IMR-90 (cell line): ENCODE measurements at regions not wholly inside any gene's neighbourhood (a gene's known extent, or its start where the extent isn't known, plus 50 kb on each side); places are given as distances from the start of the nearest gene placed in this dataset.

Experiments
- ATAC-seq: fragments of 200-7000 bp; cut with Tn5 transposase; 2 replicates; pipeline ENCODE4 v1.9.1; 2020; ENCODE audit warnings: low read depth, mild to moderate bottlenecking, moderate library complexity
- BruUV-seq: library from RNA; stranded (reverse); fragments of 400-500 nt; replicated peaks from 2 replicates; lab custom pipeline; 2021; lab: Mats Ljungman, UMichigan
- CTCF ChIA-PET: fragments of 300-600 bp; formaldehyde crosslinking; extraction: SDS; loops from one replicate; lab custom pipeline; 2021; ENCODE audit warnings: antibody characterized with exemption; lab: Yijun Ruan, JAX
- POLR2A ChIA-PET: fragments of 300-600 bp; sonication (Branson Sonifier 250); formaldehyde crosslinking; loops from one replicate; lab custom pipeline; 2022; ENCODE audit warnings: antibody characterized with exemption; ENCODE audit not compliant: unreplicated experiment; lab: Charles Lee
- DNase-seq: peaks from one replicate; pipeline ENCODE4 v3.0.0; 2013
- H2AFZ ChIP-seq: replicated peaks from 2 replicates; pipeline ENCODE3; 2013; ENCODE audit warnings: low read length, mild to moderate bottlenecking; ENCODE audit not compliant: poor library complexity
- H2AK5ac ChIP-seq: 2 replicates; pipeline ENCODE4 v1.6.1; 2013; ENCODE audit warnings: low read depth, low read length, inconsistent platforms
- H2AK9ac ChIP-seq: replicated peaks from 2 replicates; pipeline ENCODE3; 2013; ENCODE audit warnings: mild to moderate bottlenecking, low read depth, low read length, moderate library complexity; ENCODE audit not compliant: poor library complexity
- H2BK120ac ChIP-seq: 2 replicates; pipeline ENCODE4 v1.6.1; 2013; ENCODE audit warnings: low read depth, low read length, inconsistent platforms
- H2BK15ac ChIP-seq: 3 replicates; pipeline ENCODE4 v1.6.1; 2013; ENCODE audit warnings: low read depth, low read length, inconsistent platforms
- H2BK20ac ChIP-seq: 2 replicates; pipeline ENCODE4 v1.6.1; 2013; ENCODE audit warnings: low read depth, mild to moderate bottlenecking, inconsistent platforms, low read length, moderate library complexity
- H2BK5ac ChIP-seq: 2 replicates; pipeline ENCODE4 v1.6.1; 2013; ENCODE audit warnings: mild to moderate bottlenecking, low read depth, low read length, inconsistent platforms; ENCODE audit not compliant: poor library complexity, severe bottlenecking
- H3K14ac ChIP-seq: replicated peaks from 2 replicates; pipeline ENCODE4 v1.6.1; 2013; ENCODE audit warnings: low read depth, low read length, inconsistent platforms
- H3K18ac ChIP-seq: 2 replicates; pipeline ENCODE4 v1.6.1; 2013; ENCODE audit warnings: low read depth, low read length, control low read depth
- H3K23ac ChIP-seq: 2 replicates; pipeline ENCODE4 v1.6.1; 2013; ENCODE audit warnings: low read depth, low read length, inconsistent platforms
- H3K27ac ChIP-seq: 2 replicates; pipeline ENCODE4 v1.5.1; 2013; ENCODE audit warnings: mild to moderate bottlenecking, control low read depth, low read length; ENCODE audit not compliant: insufficient read depth
- H3K27me3 ChIP-seq: 2 replicates; pipeline ENCODE4 v1.6.1; 2013; ENCODE audit warnings: low read length; ENCODE audit not compliant: control insufficient read depth, insufficient read depth
- H3K36me3 ChIP-seq: 2 replicates; pipeline ENCODE4 v1.6.1; 2013; ENCODE audit warnings: low read length, mixed read lengths; ENCODE audit not compliant: control insufficient read depth, insufficient read depth
- H3K4ac ChIP-seq: 2 replicates; pipeline ENCODE4 v1.6.1; 2013; ENCODE audit warnings: low read depth, low read length, inconsistent platforms
- H3K4me1 ChIP-seq: 2 replicates; pipeline ENCODE4 v1.6.1; 2013; ENCODE audit warnings: low read length, mixed read lengths; ENCODE audit not compliant: control insufficient read depth, insufficient read depth
- H3K4me2 ChIP-seq: 2 replicates; pipeline ENCODE4 v1.6.1; 2013; ENCODE audit warnings: low read depth, mild to moderate bottlenecking, control low read depth, low read length, moderate library complexity
- H3K4me3 ChIP-seq: 2 replicates; pipeline ENCODE4 v1.5.1; 2013; ENCODE audit warnings: low read depth, mild to moderate bottlenecking, control low read depth, low read length, moderate library complexity; ENCODE audit not compliant: insufficient read depth
- H3K56ac ChIP-seq: 2 replicates; pipeline ENCODE4 v1.6.1; 2013; ENCODE audit warnings: low read length, inconsistent platforms; ENCODE audit not compliant: insufficient read depth; ENCODE audit errors: extremely low read depth
- H3K79me1 ChIP-seq, 2 experiments: 2 replicates each; pipeline ENCODE4 v1.6.1; 2013; ENCODE audit warnings: low read length in 2 of 2, inconsistent platforms in 1 of 2, low read depth in 1 of 2
- H3K9ac ChIP-seq: 2 replicates; pipeline ENCODE4 v1.6.1; 2013; ENCODE audit warnings: low read depth, low read length, control low read depth
- H3K9me1 ChIP-seq: 2 replicates; pipeline ENCODE4 v1.6.1; 2013; ENCODE audit warnings: low read length, inconsistent platforms; ENCODE audit not compliant: insufficient read depth
- H3K9me3 ChIP-seq: 2 replicates; pipeline ENCODE4 v1.6.1; 2013; ENCODE audit warnings: low read length; ENCODE audit not compliant: control insufficient read depth, insufficient read depth
- H4K20me1 ChIP-seq: 2 replicates; pipeline ENCODE4 v1.6.1; 2013; ENCODE audit warnings: low read length, inconsistent platforms; ENCODE audit not compliant: insufficient read depth
- H4K5ac ChIP-seq: 2 replicates; pipeline ENCODE4 v1.6.1; 2013; ENCODE audit warnings: mild to moderate bottlenecking, low read depth, low read length, control low read depth
- H4K8ac ChIP-seq, 2 experiments: 2 replicates each; pipeline ENCODE4 v1.6.1; 2013; ENCODE audit warnings: low read depth in 2 of 2, low read length in 2 of 2, control low read depth in 1 of 2, inconsistent platforms in 1 of 2
- H4K91ac ChIP-seq: 2 replicates; pipeline ENCODE4 v1.6.1; 2013; ENCODE audit warnings: low read depth, low read length, inconsistent platforms; ENCODE audit not compliant: insufficient read depth
- BHLHE40 ChIP-seq: fragments of 150-350 bp; IDR thresholded peaks from 2 replicates; pipeline ENCODE4 v1.6.1; 2016; ENCODE audit warnings: mild to moderate bottlenecking, low read depth, low read length
- CHD1 ChIP-seq: IDR thresholded peaks from 2 replicates; pipeline ENCODE4 v1.6.1; 2012; ENCODE audit warnings: low read depth, low read length, improper control_type of control experiment
- FOS ChIP-seq: fragments of 150-350 bp; IDR thresholded peaks from 2 replicates; pipeline ENCODE4 v1.6.1; 2016; ENCODE audit warnings: low read depth, low read length
- MAFK ChIP-seq: IDR thresholded peaks from 2 replicates; pipeline ENCODE4 v1.6.1; 2012; ENCODE audit warnings: low read depth, low read length, improper control_type of control experiment
- MAZ ChIP-seq: IDR thresholded peaks from 2 replicates; pipeline ENCODE4 v1.6.1; 2012; ENCODE audit warnings: low read depth, mild to moderate bottlenecking, low read length, improper control_type of control experiment, moderate library complexity, borderline replicate concordance
- MXI1 ChIP-seq: IDR thresholded peaks from 2 replicates; pipeline ENCODE4 v1.6.1; 2012; ENCODE audit warnings: low read depth, mild to moderate bottlenecking, low read length, moderate library complexity, borderline replicate concordance
- RCOR1 ChIP-seq: IDR thresholded peaks from 2 replicates; pipeline ENCODE4 v1.6.1; 2012; ENCODE audit warnings: mild to moderate bottlenecking, low read length, improper control_type of control experiment; ENCODE audit not compliant: insufficient replicate concordance
- RFX5 ChIP-seq: IDR thresholded peaks from 2 replicates; pipeline ENCODE4 v1.8.0; 2012; ENCODE audit warnings: low read depth, mild to moderate bottlenecking, low read length, moderate library complexity
- SMC3 ChIP-seq: fragments of 150-350 bp; IDR thresholded peaks from 2 replicates; pipeline ENCODE4 v1.6.1; 2016; ENCODE audit warnings: low read depth, mild to moderate bottlenecking, antibody characterized with exemption, low read length, moderate library complexity
- WGBS, 2 experiments: methylation state at CpG; one replicate each; pipeline versions ENCODE4 v1.1.5 to v1.1.7; 2013; ENCODE audit warnings: missing lambda C conversion rate in 2 of 2; ENCODE audit not compliant: insufficient read length in 1 of 2; ENCODE audit errors: extremely low coverage in 2 of 2; 5-methylcytosine and 5-hydroxymethylcytosine counted together
- dilution Hi-C: fragments of 300-500 bp; cut with HindIII; formaldehyde crosslinking; loops from one replicate; pipeline ENCODE4 v1.14.3; 2018; ENCODE audit warnings: low sequenced_read_pairs; ENCODE audit not compliant: unreplicated experiment
- in situ Hi-C: fragments of 300-500 bp; cut with MboI; formaldehyde crosslinking; loops from 3 replicates; pipeline ENCODE4 v1.14.3; 2019; ENCODE audit warnings: low sequenced_read_pairs, inconsistent platforms, mixed read lengths
- intact Hi-C: fragments of 100-400 bp; cut with micrococcal nuclease; formaldehyde crosslinking; loops from 2 replicates; pipeline ENCODE4 v1.10.0; 2022
- TF ChIP-seq, protein P1 (sequence below): fragments of 150-350 bp; IDR thresholded peaks from 2 replicates; pipeline ENCODE4 v1.6.1; 2016; ENCODE audit warnings: low read depth, mild to moderate bottlenecking, low read length, moderate library complexity, borderline replicate concordance
- TF ChIP-seq, protein P2 (sequence below): conservative IDR thresholded peaks from 2 replicates; pipeline ENCODE4 v1.5.1; 2012; ENCODE audit warnings: mild to moderate bottlenecking, low read depth, low read length, improper control_type of control experiment

GRCh38 chr21:31471865-31472264 is 127.8 kb upstream of the TIAM1 start:
- Histone ChIP-seq H3K4me2 (no peak overlapping the region), H3K56ac (no peak overlapping the region), H2BK20ac (no peak overlapping the region), H4K8ac (no peak overlapping the region), H3K27ac (no peak overlapping the region), H4K5ac (no peak overlapping the region), H2BK15ac (no peak overlapping the region), H2AFZ (no peak overlapping the region), H2AK5ac (no peak overlapping the region), H3K23ac (no peak overlapping the region), H4K91ac (no peak overlapping the region), H2BK5ac (no peak overlapping the region), H2BK120ac (no peak overlapping the region), H3K18ac (no peak overlapping the region), H3K4me1 (no peaks in the 10 kb centered on the region), H4K20me1 (no peaks in the 10 kb centered on the region), H3K27me3 (no peaks in the 10 kb centered on the region), H3K4me3 (no peak overlapping the region), H3K9me1 (no peaks in the 10 kb centered on the region), H3K79me1 (no peaks in the 10 kb centered on the region), H3K14ac (no peak overlapping the region), H3K9me3 (peaks cover 12% of the 10 kb centered on the region; the same call in 1 of the 2 replicates), H3K36me3 (no peaks in the 10 kb centered on the region), H3K9ac (no peak overlapping the region), H3K4ac (no peak overlapping the region), H2AK9ac (no peak overlapping the region)
- ChIA-PET POLR2A (no interaction called here), CTCF (no interaction called here)
- dilution Hi-C loops (no loop called here), in situ Hi-C loops (no loop called here), intact Hi-C loops (no loop called here)
- ATAC-seq (no peak), DNase-seq (no peak)
- no TSS peak for BruUV-seq
- no CpG with 5 or more reads among the region's 4 CpGs for WGBS, 2 experiments
- TF ChIP-seq, protein P1, sequence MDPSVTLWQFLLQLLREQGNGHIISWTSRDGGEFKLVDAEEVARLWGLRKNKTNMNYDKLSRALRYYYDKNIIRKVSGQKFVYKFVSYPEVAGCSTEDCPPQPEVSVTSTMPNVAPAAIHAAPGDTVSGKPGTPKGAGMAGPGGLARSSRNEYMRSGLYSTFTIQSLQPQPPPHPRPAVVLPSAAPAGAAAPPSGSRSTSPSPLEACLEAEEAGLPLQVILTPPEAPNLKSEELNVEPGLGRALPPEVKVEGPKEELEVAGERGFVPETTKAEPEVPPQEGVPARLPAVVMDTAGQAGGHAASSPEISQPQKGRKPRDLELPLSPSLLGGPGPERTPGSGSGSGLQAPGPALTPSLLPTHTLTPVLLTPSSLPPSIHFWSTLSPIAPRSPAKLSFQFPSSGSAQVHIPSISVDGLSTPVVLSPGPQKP = no peak
- TF ChIP-seq FOS (no peak), CHD1 (no peak), MAFK (no peak), MXI1 (no peak), BHLHE40 (no peak), RFX5 (no peak), SMC3 (no peak), RCOR1 (no peak), MAZ (no peak)
- TF ChIP-seq, protein P2, sequence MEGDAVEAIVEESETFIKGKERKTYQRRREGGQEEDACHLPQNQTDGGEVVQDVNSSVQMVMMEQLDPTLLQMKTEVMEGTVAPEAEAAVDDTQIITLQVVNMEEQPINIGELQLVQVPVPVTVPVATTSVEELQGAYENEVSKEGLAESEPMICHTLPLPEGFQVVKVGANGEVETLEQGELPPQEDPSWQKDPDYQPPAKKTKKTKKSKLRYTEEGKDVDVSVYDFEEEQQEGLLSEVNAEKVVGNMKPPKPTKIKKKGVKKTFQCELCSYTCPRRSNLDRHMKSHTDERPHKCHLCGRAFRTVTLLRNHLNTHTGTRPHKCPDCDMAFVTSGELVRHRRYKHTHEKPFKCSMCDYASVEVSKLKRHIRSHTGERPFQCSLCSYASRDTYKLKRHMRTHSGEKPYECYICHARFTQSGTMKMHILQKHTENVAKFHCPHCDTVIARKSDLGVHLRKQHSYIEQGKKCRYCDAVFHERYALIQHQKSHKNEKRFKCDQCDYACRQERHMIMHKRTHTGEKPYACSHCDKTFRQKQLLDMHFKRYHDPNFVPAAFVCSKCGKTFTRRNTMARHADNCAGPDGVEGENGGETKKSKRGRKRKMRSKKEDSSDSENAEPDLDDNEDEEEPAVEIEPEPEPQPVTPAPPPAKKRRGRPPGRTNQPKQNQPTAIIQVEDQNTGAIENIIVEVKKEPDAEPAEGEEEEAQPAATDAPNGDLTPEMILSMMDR = no peak
